Stimulated activated CD8-positive, alpha-beta memory T cell treated with anti-CD3 and anti-CD28 coated beads, Interleukin-7, amount 100 ng/mL, for 48 hours (primary cell): ENCODE measurements at regions not wholly inside any gene's neighbourhood (a gene's known extent, or its start where the extent isn't known, plus 50 kb on each side); places are given as distances from the start of the nearest gene placed in this dataset.

Experiments
- DNase-seq, 2 donors: peaks; one replicate each; pipeline ENCODE4 v3.0.0-alpha.2; 2020; ENCODE audit warnings: low read depth in 1 of 2; ENCODE audit errors: extremely low read depth in 1 of 2

- DNase-seq, result no peak
These were observed 108.2 kb upstream of the NR3C1 start for GRCh38 chr5:143511736-143512135.

GRCh38 chr5:143509758-143510221 lies 106.3 kb upstream of the NR3C1 start:
- no peak for DNase-seq

GRCh38 chr5:143506836-143507552 lies 103.5 kb upstream of the NR3C1 start:
- DNase-seq, result no peak

GRCh38 chr5:143505934-143506333 lies 102.4 kb upstream of the NR3C1 start:
- no peak for DNase-seq

GRCh38 chr5:143505354-143505753 lies 101.9 kb upstream of the NR3C1 start:
- DNase-seq, result no peak

- DNase-seq, result no peak
These were observed 98.0 kb upstream of the NR3C1 start for GRCh38 chr5:143501310-143502044.

GRCh38 chr5:143499480-143500114 lies 96.1 kb upstream of the NR3C1 start:
- no peak for DNase-seq

- DNase-seq, result no peak
These were observed 95.3 kb upstream of the NR3C1 start for GRCh38 chr5:143498821-143499220.

- DNase-seq, result no peak
These were observed 94.3 kb upstream of the NR3C1 start for GRCh38 chr5:143497749-143498148.

- DNase-seq, result no peak
These were observed 93.5 kb upstream of the NR3C1 start for GRCh38 chr5:143496943-143497342.

- DNase-seq, result no peak
These were observed 92.4 kb upstream of the NR3C1 start for GRCh38 chr5:143495821-143496275.

- no peak for DNase-seq
These were observed 91.6 kb upstream of the NR3C1 start for GRCh38 chr5:143495110-143495509.

- DNase-seq, result no peak
These were observed 91.1 kb upstream of the NR3C1 start for GRCh38 chr5:143494595-143494994.

GRCh38 chr5:143494162-143494561 lies 90.7 kb upstream of the NR3C1 start:
- DNase-seq, result no peak

- DNase-seq, result no peak
These were observed 89.3 kb upstream of the NR3C1 start for GRCh38 chr5:143492783-143493182.

- no peak for DNase-seq
These were observed 88.2 kb upstream of the NR3C1 start for GRCh38 chr5:143491646-143492045.

- no peak for DNase-seq
These were observed 84.9 kb upstream of the NR3C1 start for GRCh38 chr5:143488381-143488780.

- no peak for DNase-seq
These were observed 81.1 kb upstream of the NR3C1 start for GRCh38 chr5:143484601-143485000.

- no peak for DNase-seq
These were observed 78.4 kb upstream of the NR3C1 start for GRCh38 chr5:143481697-143482531.

- DNase-seq, result no peak
These were observed 76.5 kb upstream of the NR3C1 start for GRCh38 chr5:143480001-143480400.

- no peak for DNase-seq
These were observed 75.9 kb upstream of the NR3C1 start for GRCh38 chr5:143479394-143479793.
